ENCODE measurements at regions not wholly inside any gene's neighbourhood (a gene's known extent, or its start where the extent isn't known, plus 50 kb on each side); places are given as distances from the start of the nearest gene placed in this dataset. TPM values are rescaled to one million over a fixed set of nuclear protein-coding genes. Genes with fewer than 3 reads are reported as not detected.
"Not testable (repeated sequence)": the region's sequence is repeated elsewhere in the genome, so short reads cannot be mapped to it uniquely, and the experiment has no call there.

GRCh38 chr20:53647286-53647821 is 53.7 kb upstream of the ZNF217 start:
- no peak for DNase-seq (ENCODE audit: extremely low spot score in 2 of 2)
- Histone ChIP-seq H3K27ac (no peak overlapping the region), H3K9me3 (no peaks in the 10 kb centered on the region), H3K4me3 (no peak overlapping the region), H3K36me3 (no peaks in the 10 kb centered on the region), H3K4me1 (peaks cover 22% of the 10 kb centered on the region), H3K27me3 (no peaks in the 10 kb centered on the region)
- intact Hi-C loops (cut with DNase I), result no loop called here
- TF ChIP-seq POLR2AphosphoS5 (IDR thresholded peaks at IDR 0.05; ENCODE audit: insufficient read depth in 1 of 2, low read depth in 1 of 2) (no peak), POLR2A (IDR thresholded peaks at IDR 0.05) (no peak), CTCF (IDR thresholded peaks at IDR 0.05) (no peak)

DNA sequence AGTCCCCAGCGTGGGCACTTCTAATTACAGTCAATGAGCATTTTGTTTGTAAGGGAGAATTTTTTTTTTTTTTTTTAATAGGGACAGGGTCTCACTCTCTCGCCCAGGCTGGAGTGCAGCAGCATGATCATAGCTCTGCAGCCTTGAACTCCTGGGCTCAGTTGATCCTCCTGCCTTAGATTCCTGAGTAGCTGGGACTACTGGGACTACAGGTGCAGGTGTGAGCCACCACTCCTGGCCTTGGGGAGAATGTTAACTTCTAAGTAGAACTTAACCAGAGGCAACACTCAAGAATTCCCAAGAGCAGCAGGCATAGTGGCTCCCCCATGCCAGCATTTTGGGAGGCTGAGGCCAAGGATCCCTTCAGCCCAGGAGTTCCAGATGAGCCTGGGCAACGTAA is 52.9 kb upstream of the ZNF217 start:
- H3K4me1 ChIP-seq, result peaks cover 25% of the 10 kb centered on the region
- TF ChIP-seq POLR2AphosphoS5 (IDR thresholded peaks at IDR 0.05; ENCODE audit: insufficient read depth in 1 of 2, low read depth in 1 of 2), result no peak
- TF ChIP-seq CTCF (IDR thresholded peaks at IDR 0.05), result no peak
- no peak for TF ChIP-seq POLR2A (IDR thresholded peaks at IDR 0.05)
- no peak for DNase-seq (ENCODE audit: extremely low spot score in 2 of 2)
- no peaks in the 10 kb centered on the region for H3K27me3 ChIP-seq
- no peak overlapping the region for H3K4me3 ChIP-seq
- H3K36me3 ChIP-seq, result no peaks in the 10 kb centered on the region
- H3K9me3 ChIP-seq, result no peaks in the 10 kb centered on the region
- intact Hi-C loops (cut with DNase I), result no loop called here
- H3K27ac ChIP-seq, result no peak overlapping the region

DNA sequence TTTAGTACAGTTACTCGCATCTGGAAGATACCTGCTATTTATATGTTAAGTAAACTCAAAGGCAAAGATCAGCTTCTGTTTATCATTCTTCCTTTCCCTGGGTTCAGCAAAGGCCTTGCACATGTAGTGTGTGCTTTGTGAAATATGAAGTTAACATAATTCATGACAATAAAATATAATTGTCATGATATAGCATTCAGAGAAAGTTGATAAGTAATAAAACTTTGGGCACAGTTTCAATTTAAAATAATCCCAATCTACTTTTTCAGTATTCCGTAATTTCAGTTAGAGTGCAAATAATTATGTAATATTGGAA is 51.9 kb upstream of the ZNF217 start:
- intact Hi-C loops (cut with DNase I), result no loop called here
- peaks cover 25% of the 10 kb centered on the region for H3K4me1 ChIP-seq
- DNase-seq (ENCODE audit: extremely low spot score in 2 of 2), result no peak
- H3K9me3 ChIP-seq, result no peaks in the 10 kb centered on the region
- no peaks in the 10 kb centered on the region for H3K27me3 ChIP-seq
- H3K27ac ChIP-seq, result no peak overlapping the region
- no peaks in the 10 kb centered on the region for H3K36me3 ChIP-seq
- TF ChIP-seq POLR2AphosphoS5 (IDR thresholded peaks at IDR 0.05; ENCODE audit: insufficient read depth in 1 of 2, low read depth in 1 of 2), result no peak
- no peak for TF ChIP-seq CTCF (IDR thresholded peaks at IDR 0.05)
- TF ChIP-seq POLR2A (IDR thresholded peaks at IDR 0.05), result no peak
- no peak overlapping the region for H3K4me3 ChIP-seq

DNA sequence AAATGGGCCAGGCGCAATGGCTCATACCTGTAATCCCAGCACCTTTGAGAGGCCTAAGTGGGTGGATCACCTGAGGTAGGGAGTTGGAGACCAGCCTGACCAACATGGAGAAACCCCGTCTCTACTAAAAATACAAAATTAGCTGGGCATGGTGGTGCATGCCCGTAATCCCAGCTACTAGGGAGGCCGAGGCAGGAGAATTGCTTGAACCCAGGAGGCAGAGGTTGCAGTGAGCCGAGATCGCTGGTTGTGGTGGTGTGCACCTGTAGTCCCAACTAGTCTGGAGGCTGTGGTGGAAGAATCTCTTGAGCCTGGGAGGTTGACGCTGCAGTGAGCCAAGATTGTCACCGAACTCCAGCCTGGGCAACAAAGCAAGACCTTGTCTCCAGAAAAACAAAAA is 50.5 kb upstream of the ZNF217 start:
- intact Hi-C loops (cut with DNase I); H3K9me3 ChIP-seq; H3K27me3 ChIP-seq; H3K27ac ChIP-seq; H3K4me3 ChIP-seq; DNase-seq (ENCODE audit: extremely low spot score in 2 of 2); H3K36me3 ChIP-seq: not testable (repeated sequence)
- peaks cover 25% of the 10 kb centered on the region for H3K4me1 ChIP-seq

Small RNA genes lying in the stretch of these regions (small RNA-seq; reads per million reads assigned to genes)
- gene RNU7-14P, result not detected

Data from vagina (tissue), 2 donors.